Peyer's patch (tissue), 4 donors: ENCODE measurements at regions not wholly inside any gene's neighbourhood (a gene's known extent, or its start where the extent isn't known, plus 50 kb on each side); places are given as distances from the start of the nearest gene placed in this dataset.
A peak's percentile ranks its signal among the peaks of the same experiment; 100 is the strongest.

Source experiments
- DNase-seq, 3 donors: peaks; one replicate each; pipeline ENCODE4 v3.0.0-alpha.2; 2017 to 2019
- H3K27ac ChIP-seq, 4 donors: fragments of 200-600 bp; sonication (generic); one replicate each; pipeline ENCODE4 v1.5.1; 2016 to 2019
- H3K27me3 ChIP-seq, 2 donors: fragments of 200-600 bp; sonication (generic); one replicate each; pipeline ENCODE4 v1.5.1; 2019
- H3K36me3 ChIP-seq, 3 donors: fragments of 200-600 bp; sonication (generic); one replicate each; pipeline ENCODE4 v1.5.1; 2016 to 2019
- H3K4me1 ChIP-seq, 4 donors: fragments of 200-600 bp; sonication (generic); one replicate each; pipeline ENCODE4 v1.5.1; 2016 to 2019
- H3K4me3 ChIP-seq, 4 donors: fragments of 200-600 bp; sonication (generic); 1 replicate in 3 of 4; 2 replicates in 1 of 4; pipeline ENCODE4 v1.5.1; 2016 to 2019; ENCODE audit warnings: mild to moderate bottlenecking in 1 of 4
- H3K9me3 ChIP-seq, 4 donors: fragments of 200-600 bp; sonication (generic); one replicate each; pipeline ENCODE4 v1.5.1; 2016 to 2019; ENCODE audit warnings: mild to moderate bottlenecking in 1 of 4
- POLR2A ChIP-seq, 2 donors: fragments of 450-650 bp; IDR thresholded peaks; one replicate each; pipeline ENCODE4 v1.5.1; 2017; ENCODE audit warnings: antibody characterized with exemption in 2 of 2, mild to moderate bottlenecking in 2 of 2, moderate library complexity in 2 of 2
- TF ChIP-seq, protein P1 (sequence below), 6 experiments: fragments of 450-650 bp in 4 of 6; fragments of 200-600 bp in 2 of 6; sonication (generic) in 1 of 6; IDR thresholded peaks; one replicate each; pipeline ENCODE4 v1.5.1; 2017 to 2019; ENCODE audit warnings: antibody characterized with exemption in 6 of 6, mild to moderate bottlenecking in 3 of 6, moderate library complexity in 1 of 6

- H3K4me3 ChIP-seq: no peak overlapping the region
- H3K36me3 ChIP-seq: no peaks in the 10 kb centered on the region
- no peaks in the 10 kb centered on the region for H3K27me3 ChIP-seq
- no peaks in the 10 kb centered on the region for H3K4me1 ChIP-seq
- no peak overlapping the region for H3K27ac ChIP-seq
- TF ChIP-seq POLR2A (IDR thresholded peaks at IDR 0.05): no peak
- TF ChIP-seq, protein P1, sequence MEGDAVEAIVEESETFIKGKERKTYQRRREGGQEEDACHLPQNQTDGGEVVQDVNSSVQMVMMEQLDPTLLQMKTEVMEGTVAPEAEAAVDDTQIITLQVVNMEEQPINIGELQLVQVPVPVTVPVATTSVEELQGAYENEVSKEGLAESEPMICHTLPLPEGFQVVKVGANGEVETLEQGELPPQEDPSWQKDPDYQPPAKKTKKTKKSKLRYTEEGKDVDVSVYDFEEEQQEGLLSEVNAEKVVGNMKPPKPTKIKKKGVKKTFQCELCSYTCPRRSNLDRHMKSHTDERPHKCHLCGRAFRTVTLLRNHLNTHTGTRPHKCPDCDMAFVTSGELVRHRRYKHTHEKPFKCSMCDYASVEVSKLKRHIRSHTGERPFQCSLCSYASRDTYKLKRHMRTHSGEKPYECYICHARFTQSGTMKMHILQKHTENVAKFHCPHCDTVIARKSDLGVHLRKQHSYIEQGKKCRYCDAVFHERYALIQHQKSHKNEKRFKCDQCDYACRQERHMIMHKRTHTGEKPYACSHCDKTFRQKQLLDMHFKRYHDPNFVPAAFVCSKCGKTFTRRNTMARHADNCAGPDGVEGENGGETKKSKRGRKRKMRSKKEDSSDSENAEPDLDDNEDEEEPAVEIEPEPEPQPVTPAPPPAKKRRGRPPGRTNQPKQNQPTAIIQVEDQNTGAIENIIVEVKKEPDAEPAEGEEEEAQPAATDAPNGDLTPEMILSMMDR (IDR thresholded peaks at IDR 0.05): no peak
- no peaks in the 10 kb centered on the region for H3K9me3 ChIP-seq
- no peak for DNase-seq
Measured at GRCh38 chr16:51439271-51439670, 288.2 kb upstream of the SALL1 start.

- no peak for TF ChIP-seq POLR2A (IDR thresholded peaks at IDR 0.05)
- TF ChIP-seq, protein P1 (IDR thresholded peaks at IDR 0.05): no peak
- H3K4me3 ChIP-seq: no peak overlapping the region
- no peaks in the 10 kb centered on the region for H3K9me3 ChIP-seq
- no peaks in the 10 kb centered on the region for H3K4me1 ChIP-seq
- H3K36me3 ChIP-seq: no peaks in the 10 kb centered on the region
- H3K27ac ChIP-seq: no peak overlapping the region
- DNase-seq: no peak
- H3K27me3 ChIP-seq: no peaks in the 10 kb centered on the region
Measured at GRCh38 chr16:51436742-51437141, 285.7 kb upstream of the SALL1 start.

DNA sequence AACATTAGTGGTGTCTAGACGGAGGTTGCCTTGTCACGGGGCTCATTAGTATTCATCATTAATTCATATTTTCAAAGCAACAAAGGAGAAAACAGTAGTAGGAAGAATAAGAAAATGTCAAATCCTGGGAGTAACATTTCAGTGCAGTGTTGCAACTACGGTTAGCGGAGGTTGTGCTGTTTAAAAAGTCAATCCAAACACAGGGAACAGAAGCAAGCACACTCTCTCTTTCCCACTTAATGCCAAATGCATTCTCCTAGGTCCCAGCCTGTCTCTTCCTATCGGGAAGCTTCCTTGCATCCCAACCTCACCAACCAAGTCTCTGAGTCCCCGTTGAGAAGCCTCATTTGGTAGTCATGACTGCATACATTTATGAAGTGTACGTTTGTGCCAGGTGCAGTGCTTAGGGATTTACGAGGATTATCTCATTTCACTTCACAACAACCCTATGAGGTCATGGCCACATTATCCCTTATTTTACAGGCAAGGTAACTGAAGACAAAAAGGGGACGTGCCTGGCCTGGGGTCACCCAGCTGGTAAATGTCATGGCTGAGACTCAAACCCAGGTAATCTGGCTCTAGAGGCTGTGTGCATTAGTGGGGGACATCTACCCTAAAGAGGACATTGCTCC lies 283.6 kb upstream of the SALL1 start:
- Histone ChIP-seq H3K4me1 (no peaks in the 10 kb centered on the region), H3K4me3 (no peak overlapping the region), H3K27ac (no peak overlapping the region), H3K36me3 (no peaks in the 10 kb centered on the region), H3K9me3 (no peaks in the 10 kb centered on the region), H3K27me3 (no peaks in the 10 kb centered on the region)
- no peak for DNase-seq
- TF ChIP-seq, protein P1 (IDR thresholded peaks at IDR 0.05): no peak
- TF ChIP-seq POLR2A (IDR thresholded peaks at IDR 0.05): no peak

- no peak for DNase-seq
- Histone ChIP-seq H3K4me1 (no peaks in the 10 kb centered on the region), H3K27me3 (no peaks in the 10 kb centered on the region)
Measured at GRCh38 chr16:51433599-51433998, 282.5 kb upstream of the SALL1 start.

DNA sequence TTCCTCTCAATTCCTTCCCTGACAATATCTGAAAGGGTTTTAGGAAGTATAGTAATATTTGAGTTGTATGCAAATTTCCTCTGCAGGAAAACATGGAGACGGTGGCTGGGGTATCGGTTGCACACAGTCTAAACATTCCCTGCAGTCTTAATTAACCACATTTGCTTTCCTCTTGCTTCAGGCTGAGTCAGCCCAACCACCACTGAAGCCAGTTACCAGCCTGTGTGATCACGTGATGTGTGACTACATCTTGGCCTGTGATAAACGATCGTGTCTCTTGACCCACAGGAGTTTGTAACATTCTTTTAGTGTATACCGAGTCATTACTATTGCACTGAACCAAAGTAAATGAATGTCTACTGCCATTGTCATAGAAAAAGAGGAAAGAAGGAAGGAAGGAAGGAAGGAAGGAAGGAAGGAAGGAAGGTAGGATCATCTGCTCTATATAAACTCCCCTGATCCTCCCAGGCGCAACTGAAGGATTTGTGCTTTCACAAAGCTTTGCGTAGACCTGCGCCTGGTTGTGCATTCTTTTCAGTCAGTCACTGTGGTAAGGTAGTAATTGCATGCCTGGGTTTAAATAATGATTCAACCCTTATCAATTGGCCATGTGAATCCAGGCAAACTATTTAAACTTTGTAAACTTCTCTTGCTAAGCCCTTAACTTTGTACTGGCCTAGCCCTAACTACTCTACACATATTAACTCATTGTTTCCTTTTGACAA lies 280.6 kb upstream of the SALL1 start:
- Histone ChIP-seq H3K4me1 (no peaks in the 10 kb centered on the region), H3K9me3 (no peaks in the 10 kb centered on the region), H3K27me3 (no peaks in the 10 kb centered on the region), H3K27ac (no peak overlapping the region), H3K36me3 (no peaks in the 10 kb centered on the region), H3K4me3 (no peak overlapping the region)
- TF ChIP-seq, protein P1 (IDR thresholded peaks at IDR 0.05): no peak
- TF ChIP-seq POLR2A (IDR thresholded peaks at IDR 0.05): no peak
- peak in 1 of 3 donors; percentile 50 for DNase-seq

More at GRCh38 chr16:51433599-51433998, 282.5 kb upstream of the SALL1 start:
- Histone ChIP-seq H3K27ac (no peak overlapping the region), H3K36me3 (no peaks in the 10 kb centered on the region), H3K4me3 (no peak overlapping the region), H3K9me3 (no peaks in the 10 kb centered on the region)
- TF ChIP-seq, protein P1 (IDR thresholded peaks at IDR 0.05): no peak
